Ovary (tissue), 7 donors: ENCODE measurements at regions not wholly inside any gene's neighbourhood (a gene's known extent, or its start where the extent isn't known, plus 50 kb on each side); places are given as distances from the start of the nearest gene placed in this dataset.

Source experiments
- DNase-seq, 5 donors: peaks; one replicate each; pipeline ENCODE4 v3.0.0-alpha.2; 2019 to 2020
- H3K27ac ChIP-seq, 2 donors: fragments of 200-600 bp; one replicate each; pipeline versions ENCODE4 v1.5.1 to v1.8.0; 2019 to 2022
- H3K27me3 ChIP-seq: fragments of 200-600 bp; one replicate; pipeline ENCODE4 v1.8.0; 2022
- H3K36me3 ChIP-seq: fragments of 200-600 bp; sonication (generic); one replicate; pipeline ENCODE4 v1.5.1; 2019
- H3K4me1 ChIP-seq: one replicate; pipeline ENCODE4 v1.8.1; 2013; ENCODE audit warnings: mild to moderate bottlenecking, moderate library complexity; ENCODE audit not compliant: insufficient read depth
- H3K4me3 ChIP-seq: fragments of 200-600 bp; sonication (generic); one replicate; pipeline ENCODE4 v1.5.1; 2017
- H3K9me3 ChIP-seq, 2 donors: fragments of 200-600 bp in 1 of 2; sonication (generic) in 1 of 2; one replicate each; pipeline versions ENCODE4 v1.5.1 to v1.8.1; 2013 to 2019; ENCODE audit warnings: mild to moderate bottlenecking in 1 of 2, moderate library complexity in 1 of 2
- CTCF ChIP-seq, 3 donors: fragments of 450-650 bp in 2 of 3; fragments of 200-600 bp in 1 of 3; IDR thresholded peaks; one replicate each; pipeline versions ENCODE4 v1.5.1 to v1.8.0; 2016 to 2022; ENCODE audit warnings: antibody characterized with exemption in 3 of 3, mild to moderate bottlenecking in 1 of 3
- EP300 ChIP-seq: sonication (generic); formaldehyde crosslinking; IDR thresholded peaks from one replicate; pipeline ENCODE4 v1.6.1; 2017; ENCODE audit warnings: antibody characterized with exemption
- POLR2A ChIP-seq: fragments of 450-650 bp; IDR thresholded peaks from one replicate; pipeline ENCODE4 v1.6.1; 2017; ENCODE audit warnings: antibody characterized with exemption, mild to moderate bottlenecking, moderate library complexity
- WGBS, 3 donors: extraction: QIAGEN DNeasy Blood & Tissue Kit in 1 of 3; methylation state at CpG; one replicate each; pipeline versions ENCODE4 v1.1.5 to v1.1.7; 2013 to 2017; 5-methylcytosine and 5-hydroxymethylcytosine counted together
- intact Hi-C, 4 donors: fragments of 100-400 bp; cut with DNase I; formaldehyde crosslinking; loops; one replicate each; pipeline versions ENCODE4 v1.11.0 to v1.15.1; 2022 to 2023
- donor health status: DM: no; HTN: no; CAD: no; lungs with moderate emphysema.
- donor health status: DM: no; HTN: no; CAD: no.
- donor health status: Bipolar disorder and iron deficiency.
- donor health status: DM: no; HTN: no; CAD: no.
- donor health status: DM: yes; HTN: yes; CAD: no.

DNA sequence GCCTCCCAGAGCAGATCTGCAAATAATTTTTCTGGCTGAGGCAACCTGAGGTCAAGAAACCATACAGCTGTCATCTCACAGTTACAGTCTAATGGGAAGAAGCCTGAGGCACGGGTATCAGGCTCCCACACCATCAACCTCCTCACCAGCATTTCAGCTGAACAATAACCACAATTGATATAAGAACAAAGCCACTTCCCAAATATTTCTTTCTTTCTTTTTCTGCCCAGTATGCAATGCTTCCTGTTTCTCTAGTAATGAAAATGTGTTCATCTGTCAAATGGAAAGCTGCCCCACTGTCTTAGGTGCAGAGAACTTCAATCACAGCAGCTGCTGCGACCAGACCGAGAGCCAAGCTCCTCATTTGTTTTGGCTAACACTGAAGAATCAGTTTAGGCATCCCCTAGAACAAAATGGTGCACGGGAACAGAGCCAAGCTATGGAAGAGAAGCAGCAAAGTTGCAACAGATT is 108.4 kb downstream of the BLID start:
- DNase-seq = peak; percentile 45 to 79 (median 59)
- TF ChIP-seq EP300 = no peak
- no peak for TF ChIP-seq POLR2A
- TF ChIP-seq CTCF (IDR thresholded peaks at IDR 0.05) = no peak
- Histone ChIP-seq H3K4me1 (peaks cover 3% of the 10 kb centered on the region), H3K27me3 (no peaks in the 10 kb centered on the region), H3K9me3 (no peaks in the 10 kb centered on the region), H3K36me3 (no peaks in the 10 kb centered on the region), H3K4me3 (no peak overlapping the region), H3K27ac (peak overlapping the region in 1 of 2 donors; percentile 15)
- WGBS, 3 donors = 8 to 16% (median 10%) methylated on average over 4 of the region's 4 CpGs
- intact Hi-C loops = no loop called here

GRCh38 chr11:122004446-122004845 is 111.6 kb downstream of the BLID start:
- no peak overlapping the region for H3K4me3 ChIP-seq
- TF ChIP-seq EP300 = no peak
- no peak for TF ChIP-seq CTCF (IDR thresholded peaks at IDR 0.05)
- TF ChIP-seq POLR2A = no peak
- H3K27ac ChIP-seq = no peak overlapping the region
- no peaks in the 10 kb centered on the region for H3K27me3 ChIP-seq
- no peaks in the 10 kb centered on the region for H3K36me3 ChIP-seq
- H3K4me1 ChIP-seq = peaks cover 3% of the 10 kb centered on the region
- WGBS, 3 donors = 91 to 100% (median 96%) methylated on average over 1 of the region's 1 CpG
- no peak for DNase-seq
- intact Hi-C loops = no loop called here
- no peaks in the 10 kb centered on the region for H3K9me3 ChIP-seq

- Histone ChIP-seq H3K9me3 (no peaks in the 10 kb centered on the region), H3K27ac (no peak overlapping the region), H3K36me3 (no peaks in the 10 kb centered on the region), H3K4me3 (no peak overlapping the region), H3K27me3 (no peaks in the 10 kb centered on the region), H3K4me1 (peaks cover 3% of the 10 kb centered on the region)
- 30 to 55% (median 33%) methylated on average over 1 of the region's 1 CpG for WGBS, 3 donors
- TF ChIP-seq EP300 (no peak), CTCF (IDR thresholded peaks at IDR 0.05) (no peak), POLR2A (no peak)
- no peak for DNase-seq
- intact Hi-C loops = no loop called here
Observed at GRCh38 chr11:122002926-122003325, 113.1 kb downstream of the BLID start.

- no peak for TF ChIP-seq CTCF (IDR thresholded peaks at IDR 0.05)
- no peak for TF ChIP-seq EP300
- no peak for TF ChIP-seq POLR2A
- no peaks in the 10 kb centered on the region for H3K9me3 ChIP-seq
- no peak overlapping the region for H3K4me3 ChIP-seq
- WGBS, 3 donors = 91 to 100% (median 97%) methylated on average over 1 of the region's 1 CpG
- H3K36me3 ChIP-seq = no peaks in the 10 kb centered on the region
- DNase-seq = no peak
- H3K27me3 ChIP-seq = no peaks in the 10 kb centered on the region
- intact Hi-C loops = no loop called here
- H3K4me1 ChIP-seq = no peaks in the 10 kb centered on the region
- no peak overlapping the region for H3K27ac ChIP-seq
Observed at GRCh38 chr11:122002047-122002446, 114.0 kb downstream of the BLID start.
